PC-3 (cell line): ENCODE measurements at regions not wholly inside any gene's neighbourhood (a gene's known extent, or its start where the extent isn't known, plus 50 kb on each side); places are given as distances from the start of the nearest gene placed in this dataset.

Experiments
- ATAC-seq: fragments of 200-7000 bp; cut with Tn5 transposase; 2 replicates; pipeline ENCODE4 v1.9.1; 2020; ENCODE audit warnings: mild to moderate bottlenecking, moderate library complexity
- BruUV-seq: library from RNA; stranded (reverse); fragments of 400-500 nt; replicated peaks from 2 replicates; lab custom pipeline; 2021; lab: Mats Ljungman, UMichigan
- CTCF ChIA-PET: fragments of 300-600 bp; sonication (Branson Sonifier 250); formaldehyde crosslinking; loops from one replicate; lab custom pipeline; 2022; ENCODE audit warnings: antibody characterized with exemption; lab: Charles Lee
- POLR2A ChIA-PET: fragments of 300-600 bp; sonication (Branson Sonifier 250); formaldehyde crosslinking; loops from one replicate; lab custom pipeline; 2022; ENCODE audit warnings: antibody characterized with exemption; ENCODE audit not compliant: unreplicated experiment; lab: Charles Lee
- DNase-seq: peaks from one replicate; pipeline ENCODE4 v3.0.0-alpha.2; 2015
- H2AFZ ChIP-seq: fragments of 300-600 bp; sonication (generic); 2 replicates; pipeline ENCODE4 v1.6.0; 2016; ENCODE audit warnings: antibody characterized with exemption, low read length
- H3F3A ChIP-seq: fragments of 300-600 bp; sonication (generic); one replicate; pipeline ENCODE4 v1.6.0; 2017; ENCODE audit warnings: antibody characterized with exemption, low read length, control low read depth, mild to moderate bottlenecking; ENCODE audit not compliant: unreplicated experiment
- H3K27ac ChIP-seq: fragments of 300-600 bp; sonication (generic); 2 replicates; pipeline ENCODE4 v1.5.1; 2016; ENCODE audit warnings: mild to moderate bottlenecking, low read length
- H3K27me3 ChIP-seq: fragments of 300-600 bp; sonication (generic); 2 replicates; pipeline ENCODE4 v1.6.1; 2016; ENCODE audit warnings: low read length, mixed read lengths
- H3K36me3 ChIP-seq: fragments of 300-600 bp; sonication (generic); 2 replicates; pipeline ENCODE4 v1.6.1; 2016; ENCODE audit warnings: low read depth, mixed run types, low read length, mixed read lengths
- H3K4me1 ChIP-seq: fragments of 300-600 bp; sonication (generic); 2 replicates; pipeline ENCODE4 v1.5.1; 2016; ENCODE audit warnings: low read length; ENCODE audit not compliant: insufficient read depth
- H3K4me2 ChIP-seq: fragments of 300-600 bp; sonication (generic); 2 replicates; pipeline ENCODE4 v1.6.0; 2016; ENCODE audit warnings: low read length
- H3K4me3 ChIP-seq: fragments of 300-600 bp; sonication (generic); 2 replicates; pipeline ENCODE4 v1.5.1; 2016; ENCODE audit warnings: mild to moderate bottlenecking, low read length, mixed read lengths
- H3K79me2 ChIP-seq: fragments of 300-600 bp; sonication (generic); 2 replicates; pipeline ENCODE4 v1.6.1; 2017; ENCODE audit warnings: low read length, mixed read lengths
- H3K9ac ChIP-seq: fragments of 300-600 bp; sonication (generic); 2 replicates; pipeline ENCODE4 v1.6.0; 2016; ENCODE audit warnings: mild to moderate bottlenecking, low read length
- H3K9me2 ChIP-seq: fragments of 300-600 bp; sonication (generic); replicated peaks from 2 replicates; pipeline ENCODE4 v1.6.1; 2016; ENCODE audit warnings: mixed run types, low read length, mixed read lengths
- H3K9me3 ChIP-seq: fragments of 300-600 bp; sonication (generic); 2 replicates; pipeline ENCODE4 v1.6.1; 2016; ENCODE audit warnings: low read length, mixed read lengths
- H4K20me1 ChIP-seq: fragments of 300-600 bp; sonication (generic); 2 replicates; pipeline ENCODE4 v1.6.1; 2016; ENCODE audit warnings: low read length, mixed read lengths
- CTCF ChIP-seq: fragments of 300-600 bp; sonication (generic); conservative IDR thresholded peaks from 2 replicates; pipeline ENCODE4 v1.5.1; 2017; ENCODE audit warnings: antibody characterized with exemption, low read depth, mild to moderate bottlenecking, low read length
- EZH2 ChIP-seq: fragments of 300-600 bp; sonication (generic); IDR thresholded peaks from one replicate; pipeline ENCODE4 v1.6.1; 2017; ENCODE audit warnings: antibody characterized with exemption, mild to moderate bottlenecking, low read length; ENCODE audit not compliant: unreplicated experiment
- EZH2phosphoT487 ChIP-seq: fragments of 300-600 bp; sonication (generic); IDR thresholded peaks from 2 replicates; pipeline ENCODE4 v1.6.1; 2018; ENCODE audit warnings: mild to moderate bottlenecking, antibody characterized with exemption, low read length, borderline replicate concordance
- intact Hi-C: fragments of 100-400 bp; cut with micrococcal nuclease; formaldehyde crosslinking; loops from 2 replicates; pipeline ENCODE4 v1.9.0; 2023

GRCh38 chr22:22767876-22768602 is 119.6 kb upstream of the IGLL5 start:
- Histone ChIP-seq H3K79me2 (no peaks in the 10 kb centered on the region), H2AFZ (no peak overlapping the region), H3K9me3 (no peaks in the 10 kb centered on the region), H3K27me3 (0 out of 2 replicates have a peak, but pooled peaks cover 10% of the 10 kb centered on the region), H3K36me3 (no peaks in the 10 kb centered on the region), H3K27ac (no peak overlapping the region), H3K4me2 (no peak overlapping the region), H3F3A (no peaks in the 10 kb centered on the region), H3K9me2 (no peaks in the 10 kb centered on the region), H4K20me1 (no peaks in the 10 kb centered on the region), H3K4me3 (no peak overlapping the region), H3K9ac (no peak overlapping the region), H3K4me1 (no peaks in the 10 kb centered on the region)
- intact Hi-C loops, result no loop called here
- TF ChIP-seq EZH2phosphoT487 (no peak), EZH2 (no peak), CTCF (peak; percentile 45; the same call in 1 of the 2 replicates)
- CTCF ChIA-PET, result interaction anchor here (0.6 kb wide), 2 partner anchors 21 to 61 kb away, joined by 6 to 9 read pairs; no protein-coding TSS in a partner anchor
- no peak for ATAC-seq
- POLR2A ChIA-PET, result no interaction called here
- BruUV-seq, result no TSS peak
- peak; percentile 20 for DNase-seq

GRCh38 chr22:22768885-22769284 is 118.7 kb upstream of the IGLL5 start:
- intact Hi-C loops, result no loop called here
- no peak for TF ChIP-seq EZH2
- no peak for TF ChIP-seq EZH2phosphoT487
- TF ChIP-seq CTCF, result no peak
- Histone ChIP-seq H3K27ac (no peak overlapping the region), H3K4me1 (no peaks in the 10 kb centered on the region), H4K20me1 (no peaks in the 10 kb centered on the region), H3K9me3 (no peaks in the 10 kb centered on the region), H3K9ac (no peak overlapping the region), H2AFZ (no peak overlapping the region), H3K36me3 (no peaks in the 10 kb centered on the region), H3K9me2 (no peaks in the 10 kb centered on the region), H3K79me2 (no peaks in the 10 kb centered on the region), H3K4me3 (no peak overlapping the region), H3F3A (no peaks in the 10 kb centered on the region), H3K27me3 (0 out of 2 replicates have a peak, but pooled peaks cover 10% of the 10 kb centered on the region), H3K4me2 (no peak overlapping the region)
- ATAC-seq, result no peak
- ChIA-PET CTCF (no interaction called here), POLR2A (no interaction called here)
- DNase-seq, result no peak
- BruUV-seq, result no TSS peak
